ENCODE measurements at regions not wholly inside any gene's neighbourhood (a gene's known extent, or its start where the extent isn't known, plus 50 kb on each side); places are given as distances from the start of the nearest gene placed in this dataset.
"Not testable (repeated sequence)": the region's sequence is repeated elsewhere in the genome, so short reads cannot be mapped to it uniquely, and the experiment has no call there.

DNA sequence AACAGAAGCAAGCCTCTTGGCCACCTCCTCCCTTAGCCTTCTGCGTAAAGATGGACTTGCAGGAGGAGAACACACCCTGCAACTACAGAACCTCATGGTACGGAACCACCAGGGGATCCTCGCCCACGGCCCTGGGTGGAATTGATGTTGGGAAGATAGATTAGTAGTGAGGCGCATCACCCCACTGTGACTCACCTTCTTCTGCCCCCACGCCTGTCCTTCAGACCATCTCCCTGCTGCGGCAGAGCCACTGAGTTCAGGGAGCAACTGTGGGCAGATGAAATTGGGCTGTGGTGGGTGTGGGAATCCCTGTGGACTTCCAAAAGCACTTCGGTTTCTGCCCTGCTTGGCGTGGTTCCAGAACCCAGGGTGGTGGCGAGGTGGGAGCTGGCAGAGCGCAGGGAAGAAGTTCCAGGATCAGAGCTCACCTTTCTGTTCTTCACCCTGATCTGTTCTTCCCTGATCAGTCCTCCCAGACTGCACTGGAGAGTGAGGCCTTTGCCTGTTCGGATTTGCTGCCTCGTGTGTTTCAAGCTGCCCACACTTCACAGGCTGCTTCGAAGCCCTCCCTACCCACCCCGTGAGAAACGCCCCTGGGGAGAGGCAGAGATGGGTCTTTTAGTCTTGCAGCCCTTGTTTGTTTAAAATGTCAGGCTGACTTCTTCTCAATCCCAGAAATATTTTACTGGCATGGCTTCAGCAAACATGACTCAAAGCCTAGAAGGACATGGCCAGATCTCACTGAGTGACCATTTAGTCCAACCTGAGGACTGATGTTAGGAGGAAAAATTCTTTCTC is 92.8 kb upstream of the MLN start:
- FAIRE-seq (no peak), DNase-seq (ENCODE audit: low spot score) (no peak)

- FAIRE-seq (no peak), DNase-seq (ENCODE audit: low spot score) (no peak)
These were observed 92.2 kb upstream of the MLN start for GRCh38 chr6:33895988-33896387.

DNA sequence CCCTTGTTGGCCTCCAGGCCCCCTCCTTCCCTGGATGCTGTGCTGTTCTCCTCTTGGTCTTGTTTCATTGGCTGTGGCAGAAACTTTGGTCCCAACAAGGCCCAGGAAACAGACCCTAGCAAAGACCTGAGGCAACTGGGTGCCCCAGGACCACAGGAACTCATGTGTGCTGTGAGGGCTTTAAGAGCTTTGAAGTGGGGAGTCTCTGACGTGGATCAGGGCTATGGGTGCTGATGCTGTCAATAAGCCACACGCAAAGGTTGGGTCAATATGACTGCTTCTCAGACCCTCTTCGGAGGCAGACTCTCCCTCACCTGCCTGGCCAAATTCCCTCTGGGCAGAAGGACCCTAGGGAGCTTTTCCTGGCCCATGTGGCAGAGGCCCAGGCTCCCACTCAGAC is 91.5 kb upstream of the MLN start:
- FAIRE-seq (no peak), DNase-seq (ENCODE audit: low spot score) (no peak)

GRCh38 chr6:33894438-33894837 is 90.6 kb upstream of the MLN start:
- FAIRE-seq (no peak), DNase-seq (ENCODE audit: low spot score) (no peak)

DNA sequence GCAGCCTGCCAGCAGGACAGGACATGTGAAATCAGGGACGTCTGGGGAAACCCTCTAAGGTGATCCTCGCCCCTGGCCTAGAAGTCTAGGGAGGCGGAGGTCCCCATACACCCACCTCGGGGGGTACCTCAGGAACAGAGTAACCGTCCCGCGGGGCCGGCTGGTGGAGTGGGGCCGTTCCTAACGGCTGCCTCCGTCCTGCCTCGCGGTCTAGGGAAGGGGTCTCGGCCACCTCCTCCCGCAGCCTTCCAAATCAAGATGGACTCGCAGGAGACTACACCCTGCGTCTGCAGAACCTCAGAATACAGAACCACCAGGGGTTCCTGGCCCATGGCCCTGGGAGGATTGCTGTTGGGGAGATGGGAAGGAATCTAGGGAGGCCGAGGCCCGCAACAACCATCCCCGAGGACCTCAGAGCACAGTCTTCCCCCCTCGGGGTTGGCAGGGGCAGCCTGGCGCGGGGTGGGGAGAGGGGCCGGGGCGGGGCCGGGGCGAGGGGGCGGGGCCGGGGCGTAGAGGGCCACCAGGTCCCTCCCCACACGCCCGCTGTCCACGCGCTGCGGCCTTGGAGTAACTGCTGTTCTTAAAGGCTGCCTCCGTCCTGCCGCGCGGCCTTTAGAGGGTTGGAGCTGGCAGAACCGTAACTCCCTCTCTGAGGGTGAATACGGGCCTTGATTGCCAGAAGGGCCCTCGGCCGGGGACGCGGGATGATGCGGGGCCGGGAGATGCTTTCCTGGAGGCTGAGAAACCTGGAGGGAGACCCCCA is 89.0 kb upstream of the MLN start:
- no peak for DNase-seq (ENCODE audit: low spot score)
- FAIRE-seq, result no peak

GRCh38 chr6:33888664-33889200 is 84.9 kb upstream of the MLN start:
- no peak for DNase-seq (ENCODE audit: low spot score)

DNA sequence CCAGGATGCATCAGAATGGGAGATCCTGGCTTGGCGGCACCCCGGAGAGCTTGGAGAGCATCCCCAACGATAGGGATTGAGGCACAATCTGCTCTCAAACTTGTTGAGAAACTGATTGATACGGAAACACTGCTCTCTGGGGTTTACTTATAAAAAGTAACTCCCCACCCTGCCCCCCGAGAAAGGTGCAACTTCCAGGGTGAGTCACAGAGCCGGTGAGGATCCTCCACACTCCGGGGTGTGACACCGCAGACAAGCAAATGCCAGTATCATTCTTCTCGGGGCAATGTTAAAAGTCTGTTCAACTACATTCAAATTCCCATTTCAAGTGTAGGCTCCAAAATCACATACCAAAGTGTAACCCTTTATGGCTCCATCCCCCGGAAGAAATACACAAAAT is 84.4 kb upstream of the MLN start:
- no peak for FAIRE-seq
- no peak for DNase-seq (ENCODE audit: low spot score)

More at GRCh38 chr6:33888664-33889200, 84.9 kb upstream of the MLN start:
- no peak for FAIRE-seq

DNA sequence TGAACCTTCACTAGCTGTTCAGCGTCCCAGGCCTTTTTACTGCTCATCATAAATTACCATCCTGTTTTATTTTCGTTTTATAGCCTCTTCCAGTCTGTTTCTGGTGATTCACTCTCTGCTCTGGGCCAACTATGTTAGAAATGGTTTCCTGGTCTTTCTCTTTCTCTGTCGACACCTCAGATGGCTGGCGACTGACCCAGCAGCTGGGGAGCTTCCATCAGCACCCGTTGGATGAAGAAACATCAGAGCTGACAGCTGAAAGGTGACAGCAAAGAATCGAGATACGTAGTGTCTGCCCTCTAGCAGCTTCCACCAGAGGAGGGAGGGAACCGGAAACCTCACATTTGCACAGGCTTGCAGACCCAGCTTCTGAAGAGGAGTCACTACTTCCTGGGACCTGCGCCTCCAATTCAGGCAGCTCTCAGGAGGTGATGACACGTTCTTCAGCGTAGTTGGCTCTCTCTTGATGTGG is 82.9 kb upstream of the MLN start:
- no peak for DNase-seq (ENCODE audit: low spot score)
- FAIRE-seq, result no peak

- peak; percentile 7 for FAIRE-seq
- peak; percentile 50 for DNase-seq (ENCODE audit: low spot score)
These were observed 81.6 kb upstream of the MLN start for GRCh38 chr6:33885132-33886057.

DNA sequence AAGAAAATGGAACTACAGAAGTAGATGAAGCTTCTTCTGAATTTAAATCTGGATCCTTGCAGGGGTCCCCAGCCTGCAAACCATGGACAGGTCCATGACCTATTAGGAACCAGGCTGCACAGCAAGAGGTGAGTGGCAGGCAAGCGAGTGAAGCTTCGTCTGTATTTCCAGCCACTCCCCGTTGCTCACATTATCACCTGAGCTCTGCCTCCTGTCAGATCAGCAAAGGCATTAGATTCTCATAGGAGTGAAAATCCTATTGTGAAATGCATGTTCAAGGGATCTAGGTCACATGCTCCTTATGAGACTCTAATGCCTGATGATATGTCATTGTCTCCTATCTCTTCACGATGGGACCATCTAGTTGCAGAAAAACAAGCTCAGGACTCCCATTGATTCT is 79.8 kb upstream of the MLN start:
- FAIRE-seq, result not testable (repeated sequence)

GRCh38 chr6:33882154-33882553 is 78.4 kb upstream of the MLN start:
- DNase-seq (ENCODE audit: low spot score) (no peak), FAIRE-seq (no peak)

More for the DNA sequence above, 79.8 kb upstream of the MLN start:
- DNase-seq (ENCODE audit: low spot score), result not testable (repeated sequence)

DNA sequence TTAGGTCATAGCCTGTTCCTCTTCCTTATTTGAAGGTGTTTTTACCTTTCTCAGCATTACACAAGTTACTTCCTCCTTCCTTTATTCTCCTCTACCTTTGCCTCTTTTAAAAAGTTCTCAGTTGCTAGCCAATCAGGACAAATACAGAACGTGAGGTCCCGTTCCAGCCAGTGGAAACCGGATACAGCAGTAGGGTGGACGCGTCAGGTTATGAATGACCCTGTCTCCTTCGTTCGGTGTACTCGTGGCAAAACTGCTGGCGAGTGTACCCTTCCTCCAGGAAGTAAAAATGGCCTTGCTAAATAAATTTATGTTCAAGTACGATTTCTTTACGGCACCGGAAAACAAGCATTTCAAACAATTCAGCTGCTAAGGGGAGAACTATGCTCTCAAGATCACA is 77.0 kb upstream of the MLN start:
- DNase-seq (ENCODE audit: low spot score) (no peak), FAIRE-seq (no peak)

GRCh38 chr6:33880104-33880678 is 76.4 kb upstream of the MLN start:
- FAIRE-seq (no peak), DNase-seq (ENCODE audit: low spot score) (no peak)

- FAIRE-seq (no peak), DNase-seq (ENCODE audit: low spot score) (no peak)
These were observed 74.8 kb upstream of the MLN start for GRCh38 chr6:33878562-33878961.

DNA sequence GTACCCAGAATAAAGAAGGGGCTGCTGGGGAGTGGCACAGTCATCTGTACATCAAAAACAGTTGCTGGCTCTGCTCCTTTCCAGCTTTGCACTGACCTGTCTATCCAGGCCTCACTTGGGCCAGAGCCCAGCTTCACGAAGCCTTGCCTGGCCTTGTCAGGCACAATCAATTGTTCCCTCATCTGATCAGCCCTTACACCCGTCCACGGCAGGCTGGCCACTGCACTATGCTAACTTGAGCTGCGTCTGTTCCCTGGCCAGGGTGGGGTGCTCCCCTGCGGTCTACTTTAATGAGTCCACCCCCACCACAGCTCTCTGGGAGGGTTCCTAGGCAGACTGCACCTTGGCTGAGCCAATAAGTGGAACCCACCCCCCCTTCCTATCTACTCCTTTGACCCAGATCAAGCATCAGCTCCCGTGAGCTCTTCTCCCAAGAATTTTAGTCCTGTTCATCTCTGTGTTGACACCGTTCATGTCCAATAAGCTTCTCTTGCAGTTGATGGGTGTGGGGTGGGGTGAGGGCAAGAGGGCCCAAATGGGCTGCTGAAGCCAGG is 74.3 kb upstream of the MLN start:
- FAIRE-seq (no peak), DNase-seq (ENCODE audit: low spot score) (no peak)

DNA sequence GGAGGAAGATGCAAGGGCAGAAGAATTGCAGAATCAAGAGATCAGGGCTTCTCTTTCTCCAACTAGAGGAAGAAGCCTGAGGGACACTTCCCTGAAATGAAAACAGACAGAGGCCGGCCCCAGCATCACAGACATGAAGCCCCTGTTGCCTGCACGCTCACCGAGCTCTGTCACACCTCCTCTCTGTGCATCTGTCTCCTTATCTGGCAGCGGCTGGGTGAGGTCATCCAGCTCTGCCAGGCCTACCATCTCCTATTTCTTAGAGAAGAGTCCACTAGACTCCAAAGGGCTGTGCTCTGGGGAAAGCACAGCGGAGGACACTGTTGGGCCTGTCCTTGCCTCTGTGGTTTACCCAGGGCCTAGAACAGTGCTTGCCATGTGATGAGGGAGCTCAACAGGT is 71.9 kb upstream of the MLN start:
- DNase-seq (ENCODE audit: low spot score) (no peak), FAIRE-seq (no peak)

DNA sequence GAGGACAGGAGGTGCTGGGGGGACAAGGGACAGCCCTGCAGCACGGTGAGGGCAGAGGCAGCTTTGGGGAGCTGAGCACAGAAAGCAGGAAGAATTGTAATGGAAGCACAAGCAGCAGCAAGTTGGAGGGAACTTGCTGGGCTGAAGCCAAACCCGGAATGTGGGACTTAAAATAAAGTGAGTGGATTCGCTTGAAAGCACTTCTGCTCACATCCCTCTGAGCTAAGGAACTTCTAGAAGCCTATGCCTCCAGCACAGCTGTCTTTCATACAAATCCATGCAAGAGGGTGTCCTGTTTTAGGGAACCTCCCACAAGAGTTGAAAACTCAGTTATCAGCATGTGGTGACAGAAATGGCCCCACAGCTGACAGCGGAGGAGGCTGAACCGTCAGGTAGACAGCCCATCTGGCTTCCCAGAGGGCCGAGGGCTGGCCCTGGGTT is 71.4 kb upstream of the MLN start:
- no peak for DNase-seq (ENCODE audit: low spot score)

DNA sequence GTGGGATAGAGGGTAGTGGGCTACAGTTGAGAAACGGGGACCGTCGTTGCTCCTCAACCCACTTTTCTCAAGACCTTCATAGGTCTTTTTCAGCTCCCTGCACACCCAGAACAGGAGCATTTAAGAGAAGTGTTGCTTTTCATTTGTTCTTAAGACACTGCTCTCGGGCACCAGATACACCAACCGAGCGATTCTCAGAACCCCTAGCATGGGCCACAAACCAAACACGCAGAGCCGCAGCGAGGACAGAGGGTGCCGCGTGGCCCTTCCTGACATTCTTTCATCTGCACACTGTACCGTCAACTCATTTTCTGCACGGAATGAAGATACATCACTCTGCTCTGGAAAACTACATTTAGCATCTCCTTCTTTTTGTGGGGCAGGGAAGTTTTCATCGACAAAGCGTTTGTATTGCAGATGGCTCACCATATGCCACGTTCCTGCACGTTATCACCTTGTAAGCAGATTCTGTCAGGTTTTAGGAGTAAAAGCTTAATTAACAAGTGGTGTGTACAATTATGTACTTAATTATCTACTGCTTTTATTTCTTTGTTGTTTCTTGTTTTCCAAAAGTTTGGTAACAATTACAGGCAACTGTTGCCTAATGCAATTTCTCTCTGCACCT is 70.4 kb upstream of the MLN start:
- no peak for FAIRE-seq

More for the DNA sequence above, 71.4 kb upstream of the MLN start:
- FAIRE-seq, result no peak

DNA sequence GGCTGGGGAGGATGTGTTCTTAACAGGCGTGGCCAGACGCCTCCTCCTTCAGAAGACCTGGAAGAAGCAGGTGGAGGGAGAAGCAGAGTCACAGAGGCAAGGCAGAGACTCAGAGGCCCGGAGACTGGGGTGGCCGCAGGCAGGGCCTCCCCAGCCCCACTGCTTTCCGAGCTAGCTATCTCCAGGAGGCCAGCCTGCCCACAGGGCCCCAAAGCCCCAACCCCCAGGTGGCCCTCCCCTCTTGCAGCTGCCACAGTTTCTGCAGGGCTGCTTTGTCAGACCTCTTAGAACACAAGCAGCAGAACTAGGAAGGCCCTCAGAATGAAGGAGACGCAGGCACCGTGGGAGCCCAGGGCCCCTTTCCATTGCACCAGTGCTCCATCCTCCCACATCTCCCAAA is 69.0 kb upstream of the MLN start:
- FAIRE-seq, result no peak

More for the DNA sequence above, 70.4 kb upstream of the MLN start:
- DNase-seq (ENCODE audit: low spot score), result no peak

DNA sequence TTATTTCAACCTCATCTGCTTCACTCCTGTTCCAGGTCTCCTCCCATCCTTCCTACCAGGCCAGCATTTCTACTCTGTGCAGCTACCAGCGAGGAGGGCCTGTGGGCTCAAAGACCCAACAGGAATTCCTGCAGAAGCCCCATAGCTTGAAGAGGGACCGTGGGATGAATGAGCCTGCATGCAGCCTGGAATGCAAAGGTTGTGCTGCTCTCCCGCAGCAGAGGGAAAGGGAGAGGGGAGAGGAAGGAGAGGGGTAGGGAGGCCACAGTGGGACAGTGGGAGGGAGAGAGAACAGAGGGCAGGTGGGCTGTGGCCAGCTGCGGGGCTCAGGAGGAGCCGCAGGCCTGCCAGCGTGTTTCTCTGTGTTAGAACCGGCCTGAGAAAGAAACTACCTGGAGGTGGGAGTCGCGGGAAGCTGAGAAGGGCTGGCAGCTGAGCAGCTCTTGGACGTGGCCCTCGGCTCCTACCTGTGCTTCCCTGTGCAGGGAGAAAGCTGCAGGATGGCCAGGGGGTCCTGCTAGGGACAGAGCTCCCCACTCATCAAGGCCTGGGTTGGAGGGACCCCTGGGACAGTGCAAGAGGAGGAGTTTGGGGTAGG is 66.1 kb upstream of the MLN start:
- DNase-seq (ENCODE audit: low spot score) (no peak), FAIRE-seq (no peak)

More for the DNA sequence above, 69.0 kb upstream of the MLN start:
- DNase-seq (ENCODE audit: low spot score), result no peak

Measured in RCC 7860 (cell line).